Tibial nerve (tissue), 4 donors: ENCODE measurements at regions not wholly inside any gene's neighbourhood (a gene's known extent, or its start where the extent isn't known, plus 50 kb on each side); places are given as distances from the start of the nearest gene placed in this dataset.

Experiments used
- DNase-seq, 2 donors: peaks; one replicate each; pipeline ENCODE4 v3.0.0-alpha.2; 2019; ENCODE audit warnings: low spot score in 2 of 2
- H3K27ac ChIP-seq, 4 donors: fragments of 200-600 bp; sonication (generic) in 3 of 4; one replicate each; pipeline ENCODE4 v1.5.1; 2017 to 2019; ENCODE audit warnings: mild to moderate bottlenecking in 1 of 4
- H3K27me3 ChIP-seq, 2 donors: fragments of 200-600 bp; sonication (generic) in 1 of 2; one replicate each; pipeline versions ENCODE4 v1.5.1 to v1.6.0; 2017 to 2019
- H3K36me3 ChIP-seq, 3 donors: fragments of 200-600 bp; sonication (generic); one replicate each; pipeline ENCODE4 v1.5.1; 2018 to 2019
- H3K4me1 ChIP-seq, 4 donors: fragments of 200-600 bp; sonication (generic) in 3 of 4; one replicate each; pipeline ENCODE4 v1.5.1; 2017 to 2019
- H3K4me3 ChIP-seq, 4 donors: fragments of 200-600 bp; sonication (generic) in 3 of 4; one replicate each; pipeline ENCODE4 v1.5.1; 2017 to 2019; ENCODE audit warnings: mild to moderate bottlenecking in 1 of 4, moderate library complexity in 1 of 4
- H3K9me3 ChIP-seq, 4 donors: fragments of 200-600 bp; sonication (generic) in 3 of 4; one replicate each; pipeline ENCODE4 v1.5.1; 2017 to 2019
- EP300 ChIP-seq, 2 donors: sonication (generic); formaldehyde crosslinking; IDR thresholded peaks; one replicate each; pipeline ENCODE4 v1.6.1; 2017; ENCODE audit warnings: antibody characterized with exemption in 2 of 2, mild to moderate bottlenecking in 1 of 2
- POLR2A ChIP-seq, 2 donors: fragments of 450-650 bp; IDR thresholded peaks; one replicate each; pipeline ENCODE4 v1.6.1; 2017; ENCODE audit warnings: antibody characterized with exemption in 2 of 2, mild to moderate bottlenecking in 2 of 2, moderate library complexity in 2 of 2
- WGBS, 2 donors: methylation state at CpG; one replicate each; pipeline ENCODE4 v1.1.5; 2018; 5-methylcytosine and 5-hydroxymethylcytosine counted together
- TF ChIP-seq, protein P1 (sequence below), 5 experiments: fragments of 200-600 bp in 3 of 5; fragments of 450-650 bp in 2 of 5; sonication (generic) in 3 of 5; IDR thresholded peaks; one replicate each; pipeline ENCODE4 v1.5.1; 2016 to 2019; ENCODE audit warnings: antibody characterized with exemption in 5 of 5, mild to moderate bottlenecking in 3 of 5, moderate library complexity in 2 of 5

DNA sequence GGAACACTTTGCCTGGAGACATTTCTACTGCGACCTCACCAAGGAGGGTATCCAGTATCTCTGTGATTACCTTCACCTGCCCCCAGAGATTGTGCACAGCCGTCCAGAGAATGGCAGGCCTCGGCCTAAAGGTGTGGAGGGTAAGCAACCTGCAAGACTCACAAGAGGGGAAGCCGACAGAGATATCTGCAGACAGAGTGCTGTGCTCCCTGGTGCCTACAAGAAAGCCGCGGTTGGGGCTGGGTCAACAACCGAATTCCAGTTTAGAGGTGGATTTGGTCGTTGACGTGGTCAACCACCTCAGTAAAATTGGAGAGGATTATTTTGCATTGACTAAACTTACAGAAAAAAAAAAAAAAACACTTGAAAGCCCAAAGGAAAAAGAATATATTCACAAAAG, 107.8 kb upstream of the ISL1 start:
- Histone ChIP-seq H3K27ac (no peak overlapping the region), H3K4me1 (no peaks in the 10 kb centered on the region), H3K9me3 (no peaks in the 10 kb centered on the region), H3K27me3 (no peaks in the 10 kb centered on the region), H3K4me3 (no peak overlapping the region), H3K36me3 (no peaks in the 10 kb centered on the region)
- 92 to 95% methylated on average over 9 of the region's 9 CpGs for WGBS, 2 donors
- TF ChIP-seq EP300 (IDR thresholded peaks at IDR 0.05) (no peak), POLR2A (IDR thresholded peaks at IDR 0.05) (no peak)
- TF ChIP-seq, protein P1, sequence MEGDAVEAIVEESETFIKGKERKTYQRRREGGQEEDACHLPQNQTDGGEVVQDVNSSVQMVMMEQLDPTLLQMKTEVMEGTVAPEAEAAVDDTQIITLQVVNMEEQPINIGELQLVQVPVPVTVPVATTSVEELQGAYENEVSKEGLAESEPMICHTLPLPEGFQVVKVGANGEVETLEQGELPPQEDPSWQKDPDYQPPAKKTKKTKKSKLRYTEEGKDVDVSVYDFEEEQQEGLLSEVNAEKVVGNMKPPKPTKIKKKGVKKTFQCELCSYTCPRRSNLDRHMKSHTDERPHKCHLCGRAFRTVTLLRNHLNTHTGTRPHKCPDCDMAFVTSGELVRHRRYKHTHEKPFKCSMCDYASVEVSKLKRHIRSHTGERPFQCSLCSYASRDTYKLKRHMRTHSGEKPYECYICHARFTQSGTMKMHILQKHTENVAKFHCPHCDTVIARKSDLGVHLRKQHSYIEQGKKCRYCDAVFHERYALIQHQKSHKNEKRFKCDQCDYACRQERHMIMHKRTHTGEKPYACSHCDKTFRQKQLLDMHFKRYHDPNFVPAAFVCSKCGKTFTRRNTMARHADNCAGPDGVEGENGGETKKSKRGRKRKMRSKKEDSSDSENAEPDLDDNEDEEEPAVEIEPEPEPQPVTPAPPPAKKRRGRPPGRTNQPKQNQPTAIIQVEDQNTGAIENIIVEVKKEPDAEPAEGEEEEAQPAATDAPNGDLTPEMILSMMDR (IDR thresholded peaks at IDR 0.05) = no peak
- DNase-seq = no peak

DNA sequence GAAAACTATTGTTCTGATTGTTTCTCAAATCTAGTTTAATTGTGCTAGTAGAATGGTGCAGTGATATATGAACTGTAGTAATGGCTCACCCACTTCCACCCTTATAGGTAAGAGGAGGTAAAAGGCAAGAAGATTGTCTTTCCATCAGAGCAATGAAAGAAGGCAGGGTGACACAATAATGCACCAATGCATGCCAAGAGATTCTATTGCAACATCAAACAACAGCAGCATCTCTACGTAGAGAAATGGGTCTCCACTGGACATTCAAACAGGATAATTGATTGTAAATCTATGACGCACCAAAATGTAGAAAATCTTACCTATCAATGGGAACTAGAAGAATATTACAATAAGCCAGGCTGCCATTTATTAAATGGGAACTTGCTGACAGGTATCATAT, 107.0 kb upstream of the ISL1 start:
- TF ChIP-seq POLR2A (IDR thresholded peaks at IDR 0.05) = no peak
- no peak for TF ChIP-seq EP300 (IDR thresholded peaks at IDR 0.05)
- no peaks in the 10 kb centered on the region for H3K36me3 ChIP-seq
- 84 to 95% methylated on average over 2 of the region's 2 CpGs for WGBS, 2 donors
- no peaks in the 10 kb centered on the region for H3K4me1 ChIP-seq
- no peak for DNase-seq
- H3K9me3 ChIP-seq = no peaks in the 10 kb centered on the region
- H3K27ac ChIP-seq = no peak overlapping the region
- H3K4me3 ChIP-seq = no peak overlapping the region
- no peaks in the 10 kb centered on the region for H3K27me3 ChIP-seq

DNA sequence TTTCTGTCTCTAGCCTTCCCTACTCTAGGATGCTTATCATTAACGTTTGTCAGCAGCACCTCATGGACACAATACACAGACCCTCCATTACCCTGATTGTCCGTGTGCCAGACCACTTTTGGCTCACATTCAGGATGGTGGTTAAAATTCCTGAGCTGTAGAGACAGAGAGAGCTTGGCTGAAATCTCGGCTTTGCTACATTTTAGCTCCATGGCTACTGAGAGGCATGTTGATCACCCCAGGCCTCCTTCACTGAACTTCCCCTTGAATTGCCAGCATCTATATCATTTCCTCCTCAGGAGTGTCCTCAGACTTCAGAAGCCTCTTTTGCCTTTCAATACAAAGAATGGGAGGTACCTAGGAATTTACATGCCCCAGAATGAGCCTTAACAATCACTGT, 104.7 kb upstream of the ISL1 start:
- 11 to 15% methylated on average over 3 of the region's 3 CpGs for WGBS, 2 donors

DNA sequence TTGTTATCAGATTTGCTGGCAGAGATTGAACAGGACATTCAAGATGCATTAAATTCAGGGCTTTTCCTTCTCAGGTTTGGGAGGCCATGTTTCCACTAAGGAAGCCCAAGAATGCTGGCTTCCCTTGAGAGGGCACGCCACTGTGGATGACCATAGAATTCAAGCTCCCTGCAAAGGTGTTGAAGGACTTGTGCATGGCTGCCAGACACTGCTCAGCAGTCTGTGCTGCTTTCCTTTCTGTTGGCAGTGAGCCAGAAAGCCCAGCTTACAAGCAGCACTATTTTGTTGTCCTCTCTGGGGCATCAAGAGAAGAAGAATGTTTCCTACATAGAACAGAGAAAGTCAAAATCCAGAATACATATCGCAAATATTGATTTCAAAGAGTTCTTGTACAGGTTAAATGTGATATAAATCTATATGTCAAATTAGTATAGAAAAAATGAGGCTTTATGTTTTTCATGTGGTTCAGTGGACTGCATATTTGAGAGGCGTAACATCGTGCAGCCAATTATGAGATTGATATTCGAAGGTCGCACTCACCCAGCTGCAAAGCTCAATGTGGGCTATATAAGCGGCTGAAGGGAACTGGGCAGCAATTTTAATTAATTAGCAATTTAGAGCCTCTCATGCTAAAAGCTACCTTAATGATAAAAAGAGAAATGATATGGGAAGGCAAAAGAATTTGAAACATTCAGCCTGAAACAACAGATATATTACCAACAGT, 103.1 kb upstream of the ISL1 start:
- Histone ChIP-seq H3K9me3 (no peaks in the 10 kb centered on the region), H3K27ac (no peak overlapping the region), H3K4me3 (no peak overlapping the region), H3K36me3 (no peaks in the 10 kb centered on the region), H3K27me3 (no peaks in the 10 kb centered on the region), H3K4me1 (no peaks in the 10 kb centered on the region)
- no peak for TF ChIP-seq EP300 (IDR thresholded peaks at IDR 0.05)
- TF ChIP-seq, protein P1 (IDR thresholded peaks at IDR 0.05) = no peak
- TF ChIP-seq POLR2A (IDR thresholded peaks at IDR 0.05) = no peak
- DNase-seq = no peak
- WGBS, 2 donors = 76 to 80% methylated on average over 7 of the region's 7 CpGs

More for the DNA sequence above, 104.7 kb upstream of the ISL1 start:
- H3K9me3 ChIP-seq = no peaks in the 10 kb centered on the region
- no peaks in the 10 kb centered on the region for H3K36me3 ChIP-seq
- H3K27ac ChIP-seq = no peak overlapping the region
- no peaks in the 10 kb centered on the region for H3K27me3 ChIP-seq
- H3K4me3 ChIP-seq = no peak overlapping the region
- H3K4me1 ChIP-seq = no peaks in the 10 kb centered on the region
- DNase-seq = no peak
- no peak for TF ChIP-seq EP300 (IDR thresholded peaks at IDR 0.05)
- TF ChIP-seq, protein P1 (IDR thresholded peaks at IDR 0.05) = no peak
- TF ChIP-seq POLR2A (IDR thresholded peaks at IDR 0.05) = no peak

DNA sequence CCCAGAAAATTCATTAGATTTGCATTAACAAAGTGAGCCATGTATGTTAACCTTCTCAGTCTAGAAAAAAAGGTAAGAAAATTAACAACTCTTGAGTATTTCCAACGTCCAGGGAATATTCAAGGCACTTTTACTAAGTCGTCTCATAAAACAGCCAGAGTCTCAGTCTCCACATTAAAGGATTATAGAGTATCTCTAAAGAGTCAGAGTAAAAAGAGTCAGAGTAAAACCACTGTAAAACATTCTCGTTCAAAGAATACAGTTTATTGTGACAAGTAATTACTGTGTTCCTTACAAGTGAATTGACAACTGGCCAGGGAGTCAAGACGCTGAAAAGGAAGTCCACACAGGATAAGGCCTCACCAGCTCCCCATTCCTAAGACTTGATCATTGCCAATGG, 97.2 kb upstream of the ISL1 start:
- Histone ChIP-seq H3K4me1 (no peaks in the 10 kb centered on the region), H3K27me3 (no peaks in the 10 kb centered on the region), H3K4me3 (no peak overlapping the region), H3K27ac (no peak overlapping the region), H3K9me3 (no peaks in the 10 kb centered on the region), H3K36me3 (no peaks in the 10 kb centered on the region)
- TF ChIP-seq POLR2A (IDR thresholded peaks at IDR 0.05) = no peak
- TF ChIP-seq, protein P1 (IDR thresholded peaks at IDR 0.05) = no peak
- TF ChIP-seq EP300 (IDR thresholded peaks at IDR 0.05) = no peak
- no peak for DNase-seq
- WGBS, 2 donors = 37 to 38% methylated on average over 4 of the region's 4 CpGs
